GM23338 (cell line): ENCODE measurements at regions not wholly inside any gene's neighbourhood (a gene's known extent, or its start where the extent isn't known, plus 50 kb on each side); places are given as distances from the start of the nearest gene placed in this dataset.

Experiments
- ATAC-seq: fragments of 200-7000 bp; cut with Tn5 transposase; 3 replicates; pipeline ENCODE4 v1.9.1; 2020
- DNase-seq: peaks from one replicate; pipeline ENCODE4 v3.0.0-alpha.2; 2015; ENCODE audit warnings: low spot score
- H2AFZ ChIP-seq: fragments of 200-600 bp; sonication (generic); 2 replicates; pipeline ENCODE4 v1.8.0; 2016; ENCODE audit warnings: antibody characterized with exemption, mild to moderate bottlenecking, moderate library complexity
- H3F3A ChIP-seq: fragments of 200-600 bp; sonication (generic); replicated peaks from 2 replicates; pipeline ENCODE4 v1.8.0; 2017; ENCODE audit warnings: antibody characterized with exemption, mixed run types, low read depth
- H3K27ac ChIP-seq: fragments of 200-600 bp; sonication (generic); 2 replicates; pipeline ENCODE4 v1.6.1; 2016; ENCODE audit warnings: low read depth
- H3K27me3 ChIP-seq: fragments of 200-600 bp; sonication (generic); 2 replicates; pipeline ENCODE4 v1.8.0; 2016; ENCODE audit warnings: mild to moderate bottlenecking, mixed run types, moderate library complexity; ENCODE audit not compliant: insufficient read depth
- H3K36me3 ChIP-seq: fragments of 200-600 bp; sonication (generic); 2 replicates; pipeline ENCODE4 v1.8.0; 2016; ENCODE audit warnings: mild to moderate bottlenecking; ENCODE audit not compliant: insufficient read depth
- H3K4me1 ChIP-seq: fragments of 200-600 bp; sonication (generic); 2 replicates; pipeline ENCODE4 v1.8.0; 2016; ENCODE audit warnings: mild to moderate bottlenecking, moderate library complexity; ENCODE audit not compliant: insufficient read depth
- H3K4me2 ChIP-seq: fragments of 200-600 bp; sonication (generic); 2 replicates; pipeline ENCODE4 v1.7.1; 2017; ENCODE audit warnings: mixed run types
- H3K4me3 ChIP-seq: fragments of 200-600 bp; sonication (generic); 2 replicates; pipeline ENCODE4 v1.6.1; 2016; ENCODE audit warnings: mixed run types
- H3K79me2 ChIP-seq: fragments of 200-600 bp; sonication (generic); replicated peaks from 2 replicates; pipeline ENCODE4 v1.8.0; 2017; ENCODE audit warnings: mild to moderate bottlenecking; ENCODE audit not compliant: insufficient read depth
- H3K9me2 ChIP-seq: fragments of 200-600 bp; sonication (generic); 2 replicates; pipeline ENCODE4 v1.8.0; 2017; ENCODE audit not compliant: insufficient read depth
- H4K20me1 ChIP-seq: fragments of 200-600 bp; sonication (generic); replicated peaks from 2 replicates; pipeline ENCODE4 v1.8.0; 2017; ENCODE audit warnings: mild to moderate bottlenecking; ENCODE audit not compliant: insufficient read depth
- H3K27ac Mint-ChIP-seq: 2 replicates; pipeline ENCODE4 v1.8.0; 2020; ENCODE audit warnings: inconsistent platforms, mild to moderate bottlenecking, moderate library complexity, mixed read lengths
- H3K27me3 Mint-ChIP-seq: 3 replicates; pipeline ENCODE4 v1.8.0; 2022; ENCODE audit warnings: low read depth, mild to moderate bottlenecking, moderate library complexity, mixed read lengths, inconsistent platforms; ENCODE audit not compliant: insufficient read depth, poor library complexity
- H3K36me3 Mint-ChIP-seq: 3 replicates; pipeline ENCODE4 v1.8.0; 2021; ENCODE audit warnings: low read depth, mild to moderate bottlenecking, inconsistent platforms, moderate library complexity, mixed read lengths
- H3K4me1 Mint-ChIP-seq: 3 replicates; pipeline ENCODE4 v1.8.0; 2020; ENCODE audit warnings: mild to moderate bottlenecking, inconsistent platforms, mixed read lengths
- H3K4me3 Mint-ChIP-seq: 3 replicates; pipeline ENCODE4 v1.8.0; 2021; ENCODE audit warnings: moderate library complexity, mild to moderate bottlenecking, inconsistent platforms, mixed read lengths
- H3K9me3 Mint-ChIP-seq: 3 replicates; pipeline ENCODE4 v1.8.0; 2020; ENCODE audit warnings: moderate library complexity, mild to moderate bottlenecking, inconsistent platforms, mixed read lengths
- CREB1 ChIP-seq: fragments of 250-450 bp; sonication (Bioruptor Pico); IDR thresholded peaks from 2 replicates; pipeline ENCODE4 v1.5.0; 2020; ENCODE audit warnings: low read depth, mild to moderate bottlenecking, moderate library complexity
- EZH2 ChIP-seq: fragments of 200-600 bp; sonication (generic); IDR thresholded peaks from one replicate; pipeline ENCODE4 v1.8.0; 2017; ENCODE audit warnings: antibody characterized with exemption, mild to moderate bottlenecking, low read depth; ENCODE audit not compliant: unreplicated experiment
- EZH2phosphoT487 ChIP-seq: fragments of 200-600 bp; sonication (generic); IDR thresholded peaks from one replicate; pipeline ENCODE4 v1.8.1; 2018; ENCODE audit warnings: antibody characterized with exemption; ENCODE audit not compliant: unreplicated experiment
- JUNB ChIP-seq: IDR thresholded peaks from one replicate; pipeline ENCODE4 v1.6.1; 2016; ENCODE audit warnings: antibody characterized with exemption; ENCODE audit not compliant: unreplicated experiment
- NANOG ChIP-seq: IDR thresholded peaks from 2 replicates; pipeline ENCODE4 v1.6.1; 2016; ENCODE audit warnings: antibody characterized with exemption, borderline replicate concordance
- POLR2AphosphoS5 ChIP-seq: IDR thresholded peaks from 2 replicates; pipeline ENCODE4 v1.6.1; 2016; ENCODE audit warnings: antibody characterized with exemption, low read depth
- STAT1 ChIP-seq: IDR thresholded peaks from one replicate; pipeline ENCODE4 v1.6.1; 2016; ENCODE audit warnings: antibody characterized with exemption; ENCODE audit not compliant: unreplicated experiment
- ZNF114 ChIP-seq: fragments of 250-450 bp; sonication (Bioruptor Pico); IDR thresholded peaks from 2 replicates; pipeline ENCODE4 v1.5.0; 2020; ENCODE audit warnings: mild to moderate bottlenecking, moderate library complexity
- ZNF331 ChIP-seq: fragments of 250-450 bp; sonication (Bioruptor Pico); IDR thresholded peaks from 2 replicates; pipeline ENCODE4 v1.5.0; 2020; ENCODE audit warnings: low read depth, mild to moderate bottlenecking, moderate library complexity
- ZNF462 ChIP-seq: fragments of 250-450 bp; sonication (Bioruptor Pico); IDR thresholded peaks from 2 replicates; pipeline ENCODE4 v1.5.0; 2020; ENCODE audit warnings: mild to moderate bottlenecking, moderate library complexity
- TF ChIP-seq, protein P1 (sequence below), 2 experiments: fragments of 200-600 bp in 1 of 2; sonication (generic) in 1 of 2; conservative IDR thresholded peaks; 2 replicates each; pipeline versions ENCODE4 v1.5.1 to v1.6.1; 2016 to 2017; ENCODE audit warnings: antibody characterized with exemption in 2 of 2, low read depth in 2 of 2, mild to moderate bottlenecking in 2 of 2, moderate library complexity in 1 of 2
- TF ChIP-seq, protein P2 (sequence below): IDR thresholded peaks from one replicate; pipeline ENCODE4 v1.6.1; 2018; ENCODE audit warnings: antibody characterized with exemption; ENCODE audit not compliant: unreplicated experiment
- TF ChIP-seq, protein P3 (sequence below): IDR thresholded peaks from 2 replicates; pipeline ENCODE4 v1.6.1; 2016; ENCODE audit warnings: antibody characterized with exemption

GRCh38 chr10:133000648-133001047, 58.3 kb upstream of the CFAP46 start:
- DNase-seq: no peak
- no peak overlapping the region for H3K4me2 ChIP-seq
- H3K9me3 Mint-ChIP-seq: no peaks in the 10 kb centered on the region
- no peaks in the 10 kb centered on the region for H3K27me3 ChIP-seq
- H3K27ac ChIP-seq: no peak overlapping the region
- H3K36me3 ChIP-seq: no peaks in the 10 kb centered on the region
- no peaks in the 10 kb centered on the region; the same call in 2 of the 3 replicates for H3K36me3 Mint-ChIP-seq
- H3K4me3 ChIP-seq: no peak overlapping the region
- no peak overlapping the region for H3K4me3 Mint-ChIP-seq
- peaks cover 4% of the 10 kb centered on the region; the same call in 2 of the 3 replicates for H3K4me1 Mint-ChIP-seq
- H3K27me3 Mint-ChIP-seq: no peaks in the 10 kb centered on the region
- H3K4me1 ChIP-seq: no peaks in the 10 kb centered on the region
- ATAC-seq: no peak
- H3K27ac Mint-ChIP-seq: no peak overlapping the region
- TF ChIP-seq POLR2AphosphoS5 (no peak), ZNF462 (CRISPR knock-in tag) (no peak), JUNB (no peak), EZH2phosphoT487 (no peak), CREB1 (CRISPR knock-in tag) (no peak), ZNF114 (no peak), EZH2 (no peak), ZNF331 (CRISPR knock-in tag) (no peak), NANOG (no peak), STAT1 (no peak)
- TF ChIP-seq, protein P1, sequence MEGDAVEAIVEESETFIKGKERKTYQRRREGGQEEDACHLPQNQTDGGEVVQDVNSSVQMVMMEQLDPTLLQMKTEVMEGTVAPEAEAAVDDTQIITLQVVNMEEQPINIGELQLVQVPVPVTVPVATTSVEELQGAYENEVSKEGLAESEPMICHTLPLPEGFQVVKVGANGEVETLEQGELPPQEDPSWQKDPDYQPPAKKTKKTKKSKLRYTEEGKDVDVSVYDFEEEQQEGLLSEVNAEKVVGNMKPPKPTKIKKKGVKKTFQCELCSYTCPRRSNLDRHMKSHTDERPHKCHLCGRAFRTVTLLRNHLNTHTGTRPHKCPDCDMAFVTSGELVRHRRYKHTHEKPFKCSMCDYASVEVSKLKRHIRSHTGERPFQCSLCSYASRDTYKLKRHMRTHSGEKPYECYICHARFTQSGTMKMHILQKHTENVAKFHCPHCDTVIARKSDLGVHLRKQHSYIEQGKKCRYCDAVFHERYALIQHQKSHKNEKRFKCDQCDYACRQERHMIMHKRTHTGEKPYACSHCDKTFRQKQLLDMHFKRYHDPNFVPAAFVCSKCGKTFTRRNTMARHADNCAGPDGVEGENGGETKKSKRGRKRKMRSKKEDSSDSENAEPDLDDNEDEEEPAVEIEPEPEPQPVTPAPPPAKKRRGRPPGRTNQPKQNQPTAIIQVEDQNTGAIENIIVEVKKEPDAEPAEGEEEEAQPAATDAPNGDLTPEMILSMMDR (conservative IDR thresholded peaks at IDR 0.05; ENCODE audit: low read depth in 2 of 2): no peak
- TF ChIP-seq, protein P2, sequence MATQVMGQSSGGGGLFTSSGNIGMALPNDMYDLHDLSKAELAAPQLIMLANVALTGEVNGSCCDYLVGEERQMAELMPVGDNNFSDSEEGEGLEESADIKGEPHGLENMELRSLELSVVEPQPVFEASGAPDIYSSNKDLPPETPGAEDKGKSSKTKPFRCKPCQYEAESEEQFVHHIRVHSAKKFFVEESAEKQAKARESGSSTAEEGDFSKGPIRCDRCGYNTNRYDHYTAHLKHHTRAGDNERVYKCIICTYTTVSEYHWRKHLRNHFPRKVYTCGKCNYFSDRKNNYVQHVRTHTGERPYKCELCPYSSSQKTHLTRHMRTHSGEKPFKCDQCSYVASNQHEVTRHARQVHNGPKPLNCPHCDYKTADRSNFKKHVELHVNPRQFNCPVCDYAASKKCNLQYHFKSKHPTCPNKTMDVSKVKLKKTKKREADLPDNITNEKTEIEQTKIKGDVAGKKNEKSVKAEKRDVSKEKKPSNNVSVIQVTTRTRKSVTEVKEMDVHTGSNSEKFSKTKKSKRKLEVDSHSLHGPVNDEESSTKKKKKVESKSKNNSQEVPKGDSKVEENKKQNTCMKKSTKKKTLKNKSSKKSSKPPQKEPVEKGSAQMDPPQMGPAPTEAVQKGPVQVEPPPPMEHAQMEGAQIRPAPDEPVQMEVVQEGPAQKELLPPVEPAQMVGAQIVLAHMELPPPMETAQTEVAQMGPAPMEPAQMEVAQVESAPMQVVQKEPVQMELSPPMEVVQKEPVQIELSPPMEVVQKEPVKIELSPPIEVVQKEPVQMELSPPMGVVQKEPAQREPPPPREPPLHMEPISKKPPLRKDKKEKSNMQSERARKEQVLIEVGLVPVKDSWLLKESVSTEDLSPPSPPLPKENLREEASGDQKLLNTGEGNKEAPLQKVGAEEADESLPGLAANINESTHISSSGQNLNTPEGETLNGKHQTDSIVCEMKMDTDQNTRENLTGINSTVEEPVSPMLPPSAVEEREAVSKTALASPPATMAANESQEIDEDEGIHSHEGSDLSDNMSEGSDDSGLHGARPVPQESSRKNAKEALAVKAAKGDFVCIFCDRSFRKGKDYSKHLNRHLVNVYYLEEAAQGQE: no peak
- TF ChIP-seq, protein P3, sequence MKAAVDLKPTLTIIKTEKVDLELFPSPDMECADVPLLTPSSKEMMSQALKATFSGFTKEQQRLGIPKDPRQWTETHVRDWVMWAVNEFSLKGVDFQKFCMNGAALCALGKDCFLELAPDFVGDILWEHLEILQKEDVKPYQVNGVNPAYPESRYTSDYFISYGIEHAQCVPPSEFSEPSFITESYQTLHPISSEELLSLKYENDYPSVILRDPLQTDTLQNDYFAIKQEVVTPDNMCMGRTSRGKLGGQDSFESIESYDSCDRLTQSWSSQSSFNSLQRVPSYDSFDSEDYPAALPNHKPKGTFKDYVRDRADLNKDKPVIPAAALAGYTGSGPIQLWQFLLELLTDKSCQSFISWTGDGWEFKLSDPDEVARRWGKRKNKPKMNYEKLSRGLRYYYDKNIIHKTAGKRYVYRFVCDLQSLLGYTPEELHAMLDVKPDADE: no peak
- no peaks in the 10 kb centered on the region for H3K9me2 ChIP-seq
- H2AFZ ChIP-seq: no peak overlapping the region
- H3K79me2 ChIP-seq: no peaks in the 10 kb centered on the region
- H3F3A ChIP-seq: no peaks in the 10 kb centered on the region
- no peaks in the 10 kb centered on the region for H4K20me1 ChIP-seq
